ENCODE measurements at regions not wholly inside any gene's neighbourhood (a gene's known extent, or its start where the extent isn't known, plus 50 kb on each side); places are given as distances from the start of the nearest gene placed in this dataset.

DNA sequence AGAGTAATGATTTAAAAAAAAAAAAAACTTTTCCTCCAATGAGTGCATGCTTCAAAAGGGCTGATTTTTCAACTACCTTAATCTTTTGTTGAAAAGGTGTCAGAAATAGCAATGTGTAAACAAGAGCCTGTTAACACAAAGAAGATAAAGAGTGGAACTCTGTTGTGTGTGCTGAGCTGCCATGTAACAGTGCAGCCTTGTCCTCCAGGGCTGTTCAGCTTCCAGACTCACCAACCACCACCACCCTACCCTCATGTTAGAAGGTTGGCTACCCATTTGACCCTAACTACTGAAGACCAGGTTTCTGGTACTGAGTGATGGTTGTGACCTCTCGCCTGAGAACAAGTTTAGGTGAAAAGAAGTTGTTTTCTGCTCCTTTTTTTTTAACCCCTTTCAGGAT lies 222.8 kb upstream of the TEX13C start:
- H3K27ac ChIP-seq, result no peak overlapping the region
- no peaks in the 10 kb centered on the region for H3K9me3 ChIP-seq
- no peak for ATAC-seq
- H3K4me3 ChIP-seq, result no peak overlapping the region
- intact Hi-C loops (cut with DNase I), result no loop called here
- H3K4me1 ChIP-seq, result no peaks in the 10 kb centered on the region
- 58 to 74% (median 71%) methylated on average over 1 of the region's 1 CpG for WGBS, 4 donors
- DNase-seq, result peak in 1 of 5 donors; percentile 3
- H3K27me3 ChIP-seq, result peaks cover 0 to 3% (median 0%) of the 10 kb centered on the region in 9 donors
- TF ChIP-seq POLR2A (IDR thresholded peaks at IDR 0.05), result no peak
- no peak for TF ChIP-seq CTCF (IDR thresholded peaks at IDR 0.05)
- H3K36me3 ChIP-seq, result no peaks in the 10 kb centered on the region

GRCh38 chrX:125101971-125102755 lies 217.5 kb upstream of the TEX13C start:
- ATAC-seq, result no peak

GRCh38 chrX:125103693-125104092 lies 216.0 kb upstream of the TEX13C start:
- Histone ChIP-seq H3K36me3 (no peaks in the 10 kb centered on the region), H3K4me1 (no peaks in the 10 kb centered on the region), H3K9me3 (no peaks in the 10 kb centered on the region), H3K27ac (no peak overlapping the region), H3K4me3 (no peak overlapping the region), H3K27me3 (peaks cover 0 to 3% (median 0%) of the 10 kb centered on the region in 9 donors)
- WGBS, 4 donors, result 85 to 92% (median 89%) methylated on average over 11 of the region's 11 CpGs
- DNase-seq (no peak), ATAC-seq (no peak)
- intact Hi-C loops (cut with DNase I), result no loop called here
- TF ChIP-seq POLR2A (IDR thresholded peaks at IDR 0.05) (no peak), CTCF (IDR thresholded peaks at IDR 0.05) (no peak)

More at GRCh38 chrX:125101971-125102755, 217.5 kb upstream of the TEX13C start:
- Histone ChIP-seq H3K36me3 (no peaks in the 10 kb centered on the region), H3K27me3 (peaks cover 0 to 3% (median 0%) of the 10 kb centered on the region in 9 donors), H3K27ac (no peak overlapping the region), H3K4me1 (no peaks in the 10 kb centered on the region), H3K4me3 (no peak overlapping the region), H3K9me3 (no peaks in the 10 kb centered on the region)
- no peak for DNase-seq
- TF ChIP-seq POLR2A (IDR thresholded peaks at IDR 0.05), result no peak
- TF ChIP-seq CTCF (IDR thresholded peaks at IDR 0.05), result no peak
- intact Hi-C loops (cut with DNase I), result no loop called here
- 41 to 62% (median 51%) methylated on average over 1 of the region's 1 CpG for WGBS, 4 donors

GRCh38 chrX:125108921-125109320 lies 210.8 kb upstream of the TEX13C start:
- 88 to 96% (median 93%) methylated on average over 3 of the region's 3 CpGs for WGBS, 4 donors
- no peak overlapping the region for H3K27ac ChIP-seq
- intact Hi-C loops (cut with DNase I), result no loop called here
- ATAC-seq (no peak), DNase-seq (no peak)
- H3K27me3 ChIP-seq, result no peaks in the 10 kb centered on the region
- no peak overlapping the region for H3K4me3 ChIP-seq
- H3K4me1 ChIP-seq, result no peaks in the 10 kb centered on the region
- H3K9me3 ChIP-seq, result no peaks in the 10 kb centered on the region
- no peak for TF ChIP-seq POLR2A (IDR thresholded peaks at IDR 0.05)
- TF ChIP-seq CTCF (IDR thresholded peaks at IDR 0.05), result no peak
- H3K36me3 ChIP-seq, result no peaks in the 10 kb centered on the region

All from heart left ventricle (tissue), 16 donors.